GM13976 (cell line): ENCODE measurements at regions not wholly inside any gene's neighbourhood (a gene's known extent, or its start where the extent isn't known, plus 50 kb on each side); places are given as distances from the start of the nearest gene placed in this dataset.

Experiments used
- DNase-seq: peaks from one replicate; pipeline ENCODE4 v3.0.0; 2012; ENCODE audit warnings: low spot score
- CTCF ChIP-seq: IDR thresholded peaks from 2 replicates; pipeline ENCODE4 v1.5.1; 2012; ENCODE audit warnings: borderline replicate concordance, mild to moderate bottlenecking; ENCODE audit not compliant: insufficient read depth; ENCODE audit errors: extremely low read depth, missing control alignments, control extremely low read depth
- in situ Hi-C: fragments of 300-500 bp; cut with MboI; formaldehyde crosslinking; loops from one replicate; pipeline ENCODE4 v1.12.0; 2022; ENCODE audit warnings: low sequenced_read_pairs, mixed read lengths, inconsistent platforms; ENCODE audit not compliant: unreplicated experiment

GRCh38 chr16:62135911-62136310, 99.7 kb upstream of the CDH8 start:
- in situ Hi-C loops = no loop called here
- no peak for TF ChIP-seq CTCF
- no peak for DNase-seq

GRCh38 chr16:62135446-62135845, 99.2 kb upstream of the CDH8 start:
- TF ChIP-seq CTCF = no peak
- in situ Hi-C loops = no loop called here
- DNase-seq = no peak

GRCh38 chr16:62130101-62130500, 93.9 kb upstream of the CDH8 start:
- DNase-seq = no peak
- in situ Hi-C loops = no loop called here
- no peak for TF ChIP-seq CTCF

GRCh38 chr16:62105244-62105643, 69.0 kb upstream of the CDH8 start:
- TF ChIP-seq CTCF = no peak
- no peak for DNase-seq
- in situ Hi-C loops = no loop called here

GRCh38 chr16:62102588-62102987, 66.3 kb upstream of the CDH8 start:
- in situ Hi-C loops = no loop called here
- TF ChIP-seq CTCF = no peak

GRCh38 chr16:62100651-62101050, 64.4 kb upstream of the CDH8 start:
- in situ Hi-C loops = no loop called here
- no peak for DNase-seq
- TF ChIP-seq CTCF = no peak

More at GRCh38 chr16:62102588-62102987, 66.3 kb upstream of the CDH8 start:
- DNase-seq = no peak

GRCh38 chr16:62089715-62090114, 53.5 kb upstream of the CDH8 start:
- TF ChIP-seq CTCF = no peak
- in situ Hi-C loops = no loop called here

More at GRCh38 chr16:62089715-62090114, 53.5 kb upstream of the CDH8 start:
- no peak for DNase-seq
